H9 (cell line): ENCODE measurements at regions not wholly inside any gene's neighbourhood (a gene's known extent, or its start where the extent isn't known, plus 50 kb on each side); places are given as distances from the start of the nearest gene placed in this dataset.

Experiments used
- DNase-seq: peaks from one replicate; pipeline ENCODE4 v3.0.0-alpha.2; 2017
- H2AFZ ChIP-seq: one replicate; pipeline ENCODE4 v1.6.1; 2013; ENCODE audit warnings: mild to moderate bottlenecking, low read length, control low read depth, moderate library complexity
- H2AK5ac ChIP-seq: 2 replicates; pipeline ENCODE4 v1.6.1; 2013; ENCODE audit warnings: low read length, control low read depth, mixed read lengths; ENCODE audit not compliant: insufficient read length
- H2BK120ac ChIP-seq: one replicate; pipeline ENCODE4 v1.6.1; 2013; ENCODE audit warnings: low read depth, mild to moderate bottlenecking, low read length, control low read depth, inconsistent platforms; ENCODE audit not compliant: poor library complexity, severe bottlenecking
- H2BK12ac ChIP-seq: 2 replicates; pipeline ENCODE4 v1.6.1; 2013; ENCODE audit warnings: low read length, control low read depth, mixed read lengths, low read depth; ENCODE audit not compliant: insufficient read length
- H2BK15ac ChIP-seq: 2 replicates; pipeline ENCODE4 v1.6.1; 2013; ENCODE audit warnings: low read depth, low read length, control low read depth
- H2BK20ac ChIP-seq: one replicate; pipeline ENCODE4 v1.6.1; 2013; ENCODE audit warnings: low read depth, mild to moderate bottlenecking, low read length, control low read depth, inconsistent platforms; ENCODE audit not compliant: poor library complexity, severe bottlenecking
- H2BK5ac ChIP-seq: 2 replicates; pipeline ENCODE4 v1.6.1; 2013; ENCODE audit warnings: low read length, control low read depth, mixed read lengths; ENCODE audit not compliant: insufficient read length
- H3K14ac ChIP-seq: 2 replicates; pipeline ENCODE4 v1.6.1; 2013; ENCODE audit warnings: low read length, control low read depth; ENCODE audit not compliant: insufficient read depth
- H3K18ac ChIP-seq: 2 replicates; pipeline ENCODE4 v1.6.1; 2013; ENCODE audit warnings: low read depth, mild to moderate bottlenecking, mixed read lengths, low read length, control low read depth; ENCODE audit not compliant: insufficient read length
- H3K23ac ChIP-seq: 2 replicates; pipeline ENCODE4 v1.6.1; 2013; ENCODE audit warnings: low read length, control low read depth, mixed read lengths, low read depth; ENCODE audit not compliant: insufficient read length
- H3K23me2 ChIP-seq: 2 replicates; pipeline ENCODE4 v1.6.1; 2013; ENCODE audit warnings: low read depth, mild to moderate bottlenecking, mixed read lengths, low read length, control low read depth; ENCODE audit not compliant: insufficient read length, poor library complexity, severe bottlenecking
- H3K27ac ChIP-seq: 2 replicates; pipeline ENCODE4 v1.5.1; 2013; ENCODE audit warnings: low read length, control low read depth, mixed read lengths, low read depth; ENCODE audit not compliant: insufficient read length
- H3K27me3 ChIP-seq: 2 replicates; pipeline ENCODE4 v1.6.1; 2013; ENCODE audit warnings: low read length, control low read depth, inconsistent platforms; ENCODE audit not compliant: insufficient read depth
- H3K4ac ChIP-seq: 2 replicates; pipeline ENCODE4 v1.6.1; 2013; ENCODE audit warnings: low read depth, mild to moderate bottlenecking, control low read depth, inconsistent platforms, low read length, moderate library complexity
- H3K4me1 ChIP-seq: 2 replicates; pipeline ENCODE4 v1.6.1; 2013; ENCODE audit warnings: low read length, control low read depth, inconsistent platforms; ENCODE audit not compliant: insufficient read depth
- H3K4me2 ChIP-seq: 2 replicates; pipeline ENCODE4 v1.6.1; 2013; ENCODE audit warnings: low read length, control low read depth, mixed read lengths; ENCODE audit not compliant: insufficient read length, insufficient read depth
- H3K56ac ChIP-seq: 2 replicates; pipeline ENCODE4 v1.6.1; 2013; ENCODE audit warnings: low read depth, mild to moderate bottlenecking, mixed read lengths, low read length, control low read depth; ENCODE audit not compliant: insufficient read length
- H3K79me1 ChIP-seq: 2 replicates; pipeline ENCODE4 v1.6.1; 2013; ENCODE audit warnings: low read depth, mild to moderate bottlenecking, moderate library complexity, low read length, control low read depth, inconsistent platforms; ENCODE audit not compliant: insufficient read depth, poor library complexity, severe bottlenecking
- H3K79me2 ChIP-seq: 2 replicates; pipeline ENCODE4 v1.6.1; 2013; ENCODE audit warnings: low read length, control low read depth, inconsistent platforms; ENCODE audit not compliant: insufficient read depth
- H3K9ac ChIP-seq: 2 replicates; pipeline ENCODE4 v1.6.1; 2013; ENCODE audit warnings: low read length, control low read depth, mixed read lengths; ENCODE audit not compliant: insufficient read length; ENCODE audit errors: extremely low read depth
- H3K9me3 ChIP-seq: one replicate; pipeline ENCODE4 v1.6.1; 2013; ENCODE audit warnings: low read depth, low read length, inconsistent platforms; ENCODE audit not compliant: control insufficient read depth
- H3T11ph ChIP-seq: one replicate; pipeline ENCODE4 v1.6.1; 2013; ENCODE audit warnings: mild to moderate bottlenecking, low read length, control low read depth, inconsistent platforms
- H4K20me1 ChIP-seq: one replicate; pipeline ENCODE4 v1.6.1; 2013; ENCODE audit not compliant: control insufficient read depth, insufficient read length, insufficient read depth
- H4K5ac ChIP-seq: 2 replicates; pipeline ENCODE4 v1.6.1; 2013; ENCODE audit warnings: low read depth, mild to moderate bottlenecking, mixed read lengths, low read length, control low read depth; ENCODE audit not compliant: insufficient read length
- H4K8ac ChIP-seq: replicated peaks from 2 replicates; pipeline ENCODE4 v1.6.1; 2013; ENCODE audit warnings: low read length, control low read depth, mixed read lengths, low read depth; ENCODE audit not compliant: insufficient read length
- H4K91ac ChIP-seq: 2 replicates; pipeline ENCODE4 v1.6.1; 2013; ENCODE audit warnings: low read depth, mild to moderate bottlenecking, moderate library complexity, mixed read lengths, low read length, control low read depth; ENCODE audit not compliant: insufficient read length
- H3K27ac Mint-ChIP-seq, 3 experiments: 2 replicates in 2 of 3; 3 replicates in 1 of 3; pipeline ENCODE4 v1.8.0; 2020 to 2021; ENCODE audit warnings: mixed read lengths in 3 of 3, mild to moderate bottlenecking in 1 of 3, moderate library complexity in 1 of 3
- H3K27me3 Mint-ChIP-seq: 2 replicates; pipeline ENCODE4 v1.8.0; 2021; ENCODE audit warnings: low read depth, mild to moderate bottlenecking, moderate library complexity, mixed read lengths
- H3K36me3 Mint-ChIP-seq, 3 experiments: 2 replicates in 2 of 3; 3 replicates in 1 of 3; pipeline ENCODE4 v1.8.0; 2020 to 2021; ENCODE audit warnings: low read depth in 3 of 3, mixed read lengths in 3 of 3; ENCODE audit not compliant: insufficient read depth in 1 of 3
- H3K4me1 Mint-ChIP-seq, 2 experiments: 2 replicates each; pipeline ENCODE4 v1.8.0; 2020; ENCODE audit warnings: mixed read lengths in 2 of 2
- H3K4me3 Mint-ChIP-seq, 2 experiments: 2 replicates in 1 of 2; 3 replicates in 1 of 2; pipeline ENCODE4 v1.8.0; 2020 to 2021; ENCODE audit warnings: mild to moderate bottlenecking in 2 of 2, mixed read lengths in 2 of 2, moderate library complexity in 1 of 2
- H3K9me3 Mint-ChIP-seq, 2 experiments: 2 replicates in 1 of 2; 3 replicates in 1 of 2; pipeline ENCODE4 v1.8.0; 2020; ENCODE audit warnings: mild to moderate bottlenecking in 2 of 2, mixed read lengths in 2 of 2, moderate library complexity in 1 of 2
- CTCF ChIP-seq: fragments of 200-600 bp; sonication (generic); conservative IDR thresholded peaks from 3 replicates; pipeline ENCODE4 v1.8.0; 2021; ENCODE audit warnings: antibody characterized with exemption, mild to moderate bottlenecking
- WGBS: extraction: QIAGEN DNeasy Blood & Tissue Kit; methylation state at CpG from one replicate; pipeline ENCODE4 v1.1.7; 2013; ENCODE audit warnings: missing lambda C conversion rate, low lambda C conversion rate, mixed read lengths; ENCODE audit not compliant: insufficient read length; ENCODE audit errors: extremely low coverage; 5-methylcytosine and 5-hydroxymethylcytosine counted together

GRCh38 chrX:5265324-5265850, 963.3 kb downstream of the NLGN4X start:
- no peak overlapping the region for H3K4me2 ChIP-seq
- Mint-ChIP-seq H3K27ac (no peak overlapping the region), H3K36me3 (peaks cover 0 to 6% (median 4%) of the 10 kb centered on the region in 3 experiments; a peak in 1 of 7 replicates), H3K4me1 (no peaks in the 10 kb centered on the region), H3K27me3 (no peaks in the 10 kb centered on the region), H3K4me3 (no peak overlapping the region), H3K9me3 (peaks cover 3 to 5% of the 10 kb centered on the region in 2 experiments; a peak in 3 of 5 replicates)
- H3K18ac ChIP-seq, result no peak overlapping the region
- H2AK5ac ChIP-seq, result no peak overlapping the region
- no peak overlapping the region for H2BK120ac ChIP-seq
- H3K9me3 ChIP-seq, result no peaks in the 10 kb centered on the region
- no peak overlapping the region for H2BK5ac ChIP-seq
- H2BK12ac ChIP-seq, result no peak overlapping the region
- no peaks in the 10 kb centered on the region for H3K23me2 ChIP-seq
- H3K4ac ChIP-seq, result no peak overlapping the region
- no peak overlapping the region for H2BK15ac ChIP-seq
- no CpG with 5 or more reads among the region's 3 CpGs for WGBS
- no peak overlapping the region for H3K27ac ChIP-seq
- DNase-seq, result no peak
- H2AFZ ChIP-seq, result no peak overlapping the region
- H3K14ac ChIP-seq, result no peak overlapping the region
- no peak overlapping the region for H2BK20ac ChIP-seq
- no peaks in the 10 kb centered on the region for H3K79me2 ChIP-seq
- no peaks in the 10 kb centered on the region for H3K79me1 ChIP-seq
- no peak overlapping the region for H3K23ac ChIP-seq
- no peaks in the 10 kb centered on the region for H4K20me1 ChIP-seq
- H3K56ac ChIP-seq, result no peak overlapping the region
- TF ChIP-seq CTCF, result no peak
- no peak overlapping the region for H4K5ac ChIP-seq
- H3T11ph ChIP-seq, result no peak overlapping the region
- H3K9ac ChIP-seq, result no peak overlapping the region
- no peaks in the 10 kb centered on the region for H3K4me1 ChIP-seq
- no peaks in the 10 kb centered on the region for H3K27me3 ChIP-seq
- H4K91ac ChIP-seq, result no peak overlapping the region
- H4K8ac ChIP-seq, result no peak overlapping the region
